HG02798 (cell line): ENCODE measurements at regions not wholly inside any gene's neighbourhood (a gene's known extent, or its start where the extent isn't known, plus 50 kb on each side); places are given as distances from the start of the nearest gene placed in this dataset.
"Not testable (repeated sequence)": the region's sequence is repeated elsewhere in the genome, so short reads cannot be mapped to it uniquely, and the experiment has no call there.

Source experiments
- ATAC-seq: cut with Tn5 transposase; IDR thresholded peaks from one replicate; pipeline ENCODE4 v1.9.1; 2021; ENCODE audit warnings: mild to moderate bottlenecking; ENCODE audit not compliant: unreplicated experiment, poor library complexity

DNA sequence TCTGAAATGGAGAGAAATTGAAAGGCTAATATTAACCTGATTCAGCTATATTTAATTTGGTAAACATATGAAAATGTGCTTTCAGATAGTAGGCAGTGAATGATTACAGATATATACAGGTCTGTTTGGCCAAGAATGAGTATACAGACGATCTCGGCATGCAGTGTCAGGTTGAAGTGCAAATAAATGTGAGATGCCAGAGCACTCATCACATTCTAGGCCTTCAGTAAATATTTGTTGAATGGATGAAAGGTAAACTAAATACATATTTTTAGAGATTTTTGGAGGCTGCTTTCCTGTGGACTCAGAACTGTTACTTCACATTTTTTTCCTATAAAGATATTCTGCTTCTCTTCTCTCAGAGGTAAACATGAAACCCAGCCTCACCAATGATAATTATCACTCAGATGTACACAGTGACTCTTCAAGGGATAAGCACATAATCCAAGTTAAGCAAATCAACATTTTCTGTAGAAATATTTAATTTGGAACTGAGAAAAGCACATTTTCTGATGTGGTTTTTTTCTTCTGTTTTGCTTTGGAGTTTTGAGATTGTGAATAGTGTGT is 702.9 kb downstream of the BRINP3 start:
- no peak for ATAC-seq

DNA sequence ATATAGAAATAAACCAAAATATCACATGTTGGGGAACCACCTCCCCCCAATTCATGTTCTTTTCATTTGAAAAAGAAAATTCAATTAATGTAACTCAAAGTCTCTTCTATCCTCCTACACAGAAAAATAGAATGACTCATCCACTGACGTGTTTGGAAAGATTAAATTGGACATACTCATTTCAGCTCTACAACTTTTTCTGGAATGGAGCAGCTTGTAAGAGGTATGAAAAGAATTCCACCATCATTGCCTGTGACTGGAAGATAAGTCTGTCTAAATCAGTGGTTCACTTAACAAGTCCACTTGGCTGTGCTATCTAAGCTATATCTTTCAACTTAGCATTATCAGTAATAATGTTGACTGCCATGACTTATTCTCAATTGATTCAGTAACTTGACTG is 702.3 kb downstream of the BRINP3 start:
- no peak for ATAC-seq

DNA sequence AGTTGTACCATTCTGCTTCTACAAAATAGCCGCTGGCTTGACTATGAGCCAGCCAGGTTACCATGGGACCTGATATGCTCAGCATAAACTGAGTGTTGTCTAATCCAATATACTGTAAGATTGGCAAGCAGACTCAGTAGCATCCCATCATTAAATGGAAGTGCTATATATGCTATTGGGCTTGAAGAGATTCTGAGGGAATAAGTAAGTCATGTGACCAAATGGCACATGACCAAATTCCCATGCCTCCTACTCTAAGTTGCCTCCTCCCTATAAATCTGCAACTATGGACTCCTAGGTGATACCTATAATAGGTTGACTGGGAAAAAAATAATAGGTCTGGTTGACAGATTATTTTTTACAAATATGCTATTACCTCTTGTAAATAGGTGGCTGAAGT is 698.6 kb downstream of the BRINP3 start:
- no peak for ATAC-seq

DNA sequence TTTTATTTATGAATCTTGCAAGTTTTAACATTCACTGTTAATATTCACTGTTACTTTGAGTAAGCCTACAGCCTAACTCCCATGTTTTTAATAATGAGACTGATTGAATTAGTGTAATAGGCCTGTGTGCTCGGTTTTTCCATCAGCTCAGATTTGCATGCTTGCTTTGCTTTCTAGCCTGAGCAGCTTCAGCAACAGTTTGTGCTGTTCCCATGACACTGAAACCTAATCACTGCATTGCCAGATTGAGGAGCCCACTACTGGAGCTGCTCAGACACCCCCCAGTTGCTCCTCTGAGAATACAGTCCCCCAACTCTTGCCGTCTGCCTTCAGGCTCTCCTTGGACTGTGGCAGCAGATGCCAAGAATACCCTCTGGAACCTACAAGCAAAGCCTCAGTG is 695.4 kb downstream of the BRINP3 start:
- no peak for ATAC-seq

DNA sequence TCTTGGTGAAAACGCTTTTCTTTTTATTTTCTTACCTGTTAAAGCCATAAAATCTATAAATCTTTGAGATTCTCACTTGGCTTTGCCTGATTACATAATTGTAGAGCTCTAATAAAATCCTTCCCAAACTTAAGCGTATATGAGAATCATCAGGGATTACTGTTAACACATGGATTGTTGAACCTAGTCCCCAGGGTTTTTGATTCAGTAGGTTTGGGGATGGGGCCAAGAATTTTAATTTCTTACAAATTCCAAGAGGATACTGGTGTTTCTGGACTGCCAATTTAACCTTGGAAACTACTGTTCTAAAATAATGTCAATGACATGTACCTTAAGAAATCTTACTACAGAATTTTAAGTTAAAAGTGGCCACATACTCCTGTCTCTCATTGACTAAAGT is 694.2 kb downstream of the BRINP3 start:
- no peak for ATAC-seq

DNA sequence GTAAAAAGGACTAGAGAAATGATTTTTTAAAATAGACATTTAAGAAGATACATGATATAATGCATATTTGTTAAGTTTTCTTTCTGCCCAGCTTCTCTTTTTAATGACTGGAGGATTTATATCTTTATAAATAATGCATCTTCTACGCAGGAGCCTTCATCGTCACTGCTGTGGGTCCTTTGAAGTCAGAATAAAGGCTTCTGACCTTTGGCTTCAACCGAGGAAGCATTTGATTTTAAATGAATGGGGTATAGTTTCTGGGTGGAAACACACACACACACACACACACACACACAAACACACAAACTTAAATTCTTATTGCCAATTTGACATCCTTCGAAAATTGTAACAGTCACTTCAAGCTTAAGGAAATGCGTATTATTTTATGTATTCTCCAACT is 690.9 kb downstream of the BRINP3 start:
- no peak for ATAC-seq

DNA sequence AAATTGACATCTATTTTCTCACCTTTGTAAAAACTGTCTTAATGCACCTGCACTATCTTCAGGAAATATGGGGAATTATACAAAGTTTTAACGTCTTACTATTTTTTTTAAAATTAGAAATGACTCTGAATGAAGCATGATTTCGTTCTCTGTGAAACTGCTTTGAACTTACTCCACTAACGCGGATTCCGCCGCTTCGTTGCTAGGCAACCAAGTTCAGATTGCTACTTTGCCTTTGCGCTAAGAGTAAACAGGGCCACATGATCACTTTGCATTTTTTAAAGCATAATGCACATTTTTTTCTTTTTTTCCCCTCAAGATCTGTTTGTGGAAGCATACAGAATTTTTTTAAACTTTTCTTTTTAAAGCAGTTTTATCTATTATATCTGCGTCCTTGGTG is 690.5 kb downstream of the BRINP3 start:
- ATAC-seq: no peak

DNA sequence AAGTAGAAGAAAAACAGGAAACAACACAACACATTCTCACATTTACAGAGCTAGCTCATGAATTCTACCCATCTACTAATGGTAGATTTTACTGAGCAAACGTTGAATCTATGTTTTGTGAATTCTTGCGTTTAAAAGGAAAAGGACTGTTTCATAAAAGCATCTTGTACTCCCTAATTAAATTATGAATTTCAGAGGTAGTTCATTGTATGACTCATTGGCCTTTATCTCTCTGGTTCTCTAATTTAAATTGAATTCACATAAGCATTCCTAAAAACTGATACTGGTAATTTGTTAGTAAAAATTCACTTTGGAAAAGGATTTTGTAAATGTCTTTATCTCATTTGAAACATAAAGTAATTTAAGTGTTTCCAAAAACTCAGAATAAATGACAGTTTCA is 687.3 kb downstream of the BRINP3 start:
- ATAC-seq: no peak

DNA sequence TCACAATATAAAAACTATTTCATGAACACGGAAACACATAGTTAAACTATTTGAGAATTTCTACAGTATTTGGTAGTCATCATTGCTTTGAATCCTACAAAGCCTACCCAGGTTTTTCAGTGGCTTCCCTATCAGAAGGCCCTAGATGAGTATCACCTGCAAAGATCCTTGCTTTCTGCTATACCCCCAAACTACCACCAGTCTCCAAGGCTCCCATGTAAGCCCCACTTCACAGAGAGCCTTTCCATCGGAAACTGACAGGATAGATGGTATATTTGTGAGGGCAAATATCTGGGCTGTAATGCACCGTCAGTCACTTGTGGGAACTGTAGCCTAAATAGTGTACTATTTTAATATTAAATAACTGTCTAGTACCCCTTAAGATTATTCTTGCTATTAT is 674.3 kb downstream of the BRINP3 start:
- ATAC-seq: no peak

DNA sequence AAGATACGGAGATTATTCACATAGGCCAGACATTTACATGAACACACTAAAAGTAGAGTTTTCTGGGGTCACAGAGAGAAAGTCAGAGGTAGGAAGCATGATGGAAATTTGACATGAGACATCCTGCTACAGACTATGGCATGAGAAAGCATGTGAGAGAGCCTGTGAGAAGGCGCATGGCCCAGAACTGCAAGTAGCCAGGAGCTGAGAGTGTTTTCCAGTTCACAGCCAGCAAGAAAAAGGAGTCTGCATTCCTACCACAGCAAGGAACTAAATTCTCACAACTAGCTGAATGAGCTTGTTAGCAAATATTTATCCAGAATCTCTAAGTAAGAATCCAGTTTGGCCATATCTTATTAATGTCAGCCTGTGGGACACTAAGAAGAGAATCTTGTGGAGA is 673.3 kb downstream of the BRINP3 start:
- no peak for ATAC-seq

DNA sequence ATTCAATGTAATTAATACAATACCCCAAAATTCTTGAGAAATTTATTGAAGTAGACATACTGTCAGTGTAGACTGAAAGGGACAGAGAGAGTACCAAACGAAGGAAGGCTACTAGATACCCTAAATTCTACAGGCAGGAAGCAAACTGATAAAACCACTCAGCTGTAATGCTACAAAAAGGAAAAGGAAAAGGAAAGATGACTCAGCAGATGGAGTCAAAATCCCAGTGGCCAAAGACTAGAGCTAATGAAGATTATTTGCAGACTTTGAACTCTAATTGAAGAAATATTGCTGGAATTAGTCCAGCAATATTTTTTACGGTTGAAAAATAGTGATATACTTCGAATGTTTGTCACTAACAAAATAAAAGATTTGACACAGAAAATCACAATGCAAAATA is 671.9 kb downstream of the BRINP3 start:
- no peak for ATAC-seq

DNA sequence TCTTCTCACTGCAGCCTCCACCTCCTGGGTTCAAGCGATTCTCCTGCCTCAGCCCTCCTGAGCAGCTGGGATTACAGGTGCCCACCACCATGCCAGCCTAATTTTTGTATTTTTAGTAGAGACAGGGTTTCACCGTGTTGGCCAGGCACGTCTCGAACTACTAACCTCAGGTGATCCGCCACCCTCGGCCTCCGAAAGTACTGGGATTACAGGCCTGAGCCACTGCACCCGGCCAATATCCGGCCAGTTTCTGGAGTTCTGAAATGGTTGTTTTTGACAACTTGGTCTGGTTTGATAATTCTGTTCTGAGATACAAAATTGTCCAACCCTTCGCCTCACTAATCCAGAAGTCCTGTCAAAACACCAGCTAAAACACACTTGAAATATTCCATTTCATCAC is 667.0 kb downstream of the BRINP3 start:
- ATAC-seq: not testable (repeated sequence)

DNA sequence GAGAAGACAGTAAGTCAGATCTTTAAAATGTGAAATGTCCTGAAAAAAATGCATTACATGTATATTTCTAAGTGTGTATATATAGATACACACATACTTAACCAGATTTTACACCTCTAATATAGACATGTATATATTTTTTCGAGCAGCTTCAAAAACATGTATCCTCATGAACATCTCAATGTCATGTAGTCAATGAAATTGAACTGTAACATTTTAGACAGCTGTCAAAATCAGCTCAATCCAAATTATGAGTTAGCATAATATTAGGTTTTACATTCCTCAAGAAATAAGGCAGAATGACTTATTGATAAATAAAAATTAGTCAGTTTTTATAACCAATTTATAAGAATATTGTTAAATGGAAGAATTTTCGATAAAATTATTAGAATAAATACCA is 665.7 kb downstream of the BRINP3 start:
- no peak for ATAC-seq

DNA sequence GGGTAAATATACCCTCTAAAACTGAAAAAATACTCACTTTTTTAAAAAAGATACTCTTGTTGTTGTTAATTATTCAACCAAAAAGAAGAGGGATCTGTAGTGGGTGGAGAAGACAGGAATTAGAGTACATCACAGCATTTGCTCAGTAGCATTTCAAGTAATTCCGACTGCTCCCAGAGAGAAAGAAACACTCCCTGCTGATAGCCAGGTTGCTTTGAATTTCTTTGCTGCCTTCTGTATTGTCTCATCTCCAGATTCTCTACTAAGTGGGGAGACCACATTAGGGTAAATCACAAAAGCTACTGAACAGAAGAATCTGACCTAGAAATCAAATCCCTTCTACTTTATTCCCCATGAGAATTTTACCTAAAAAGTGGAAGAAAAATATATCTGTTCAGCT is 661.1 kb downstream of the BRINP3 start:
- no peak for ATAC-seq

DNA sequence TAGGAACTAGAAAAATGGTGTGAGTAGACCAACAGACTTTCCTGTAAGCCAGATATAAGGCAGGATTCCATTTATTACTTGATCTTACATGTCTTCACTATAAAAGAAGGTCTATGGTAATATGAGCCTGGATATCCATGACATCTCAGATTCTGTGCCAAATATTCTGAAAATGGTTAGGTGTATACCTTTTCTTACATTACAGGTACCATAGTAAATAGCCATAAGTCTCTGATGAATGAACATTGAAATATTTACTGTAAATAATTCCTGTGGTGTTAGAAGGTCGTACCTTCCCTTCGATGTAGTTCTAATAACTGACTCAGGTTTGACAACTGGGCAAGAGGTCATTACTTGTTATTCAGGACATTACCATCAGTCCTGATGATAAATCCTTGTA is 657.9 kb downstream of the BRINP3 start:
- no peak for ATAC-seq

DNA sequence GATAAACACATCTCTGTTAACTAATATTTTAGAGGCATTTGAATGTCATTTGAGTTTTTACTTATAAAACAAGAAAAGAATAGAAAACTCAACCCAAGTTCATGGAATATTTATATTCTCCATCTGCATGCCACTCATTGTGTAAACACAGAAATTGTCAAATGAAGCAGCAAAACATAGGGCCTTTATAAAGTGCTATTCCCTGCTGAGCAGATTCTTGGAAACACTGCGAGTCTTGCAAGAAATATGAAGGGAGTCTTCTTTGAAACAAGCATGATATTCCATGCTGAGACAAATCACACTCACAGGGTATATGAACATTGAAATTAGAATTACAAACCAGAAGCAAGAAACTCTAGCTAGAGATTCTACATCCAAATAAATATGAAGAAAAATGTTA is 655.8 kb downstream of the BRINP3 start:
- ATAC-seq: no peak

DNA sequence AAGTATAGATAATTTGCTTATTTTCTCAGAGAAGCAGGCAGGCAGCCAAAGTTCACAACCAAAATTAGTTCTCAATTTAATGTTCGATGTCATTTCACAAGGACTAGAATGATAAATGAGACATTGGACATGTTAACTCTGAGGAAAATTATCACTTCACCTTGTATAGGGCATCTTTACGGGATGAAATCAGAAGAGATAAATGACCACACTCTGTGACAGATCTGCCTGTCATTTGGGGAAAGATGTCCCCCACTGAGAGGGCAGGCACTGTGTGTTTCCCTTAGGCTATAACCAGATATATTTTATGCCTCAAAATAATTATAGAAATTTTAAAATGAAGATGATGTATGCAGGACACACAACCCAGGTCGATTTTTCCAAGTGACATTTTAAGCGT is 642.9 kb downstream of the BRINP3 start:
- ATAC-seq: no peak

DNA sequence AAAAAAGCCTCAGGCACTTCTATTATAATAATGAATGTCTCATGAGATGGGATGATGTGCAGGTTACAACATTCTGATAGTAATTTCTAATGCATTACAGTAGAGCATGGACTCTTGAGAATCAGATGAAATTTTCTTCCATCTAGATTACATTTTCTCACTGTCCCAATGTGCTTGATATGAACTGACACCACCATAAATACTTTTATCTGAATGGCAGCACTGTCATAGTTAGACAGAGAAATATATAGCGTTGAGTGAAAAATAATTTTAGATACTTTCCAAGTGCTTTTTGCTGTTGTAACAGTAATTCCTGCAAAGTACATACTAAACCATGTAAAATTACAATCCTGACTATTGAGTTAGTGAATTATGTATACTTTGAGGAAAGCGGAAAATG is 630.1 kb downstream of the BRINP3 start:
- no peak for ATAC-seq

DNA sequence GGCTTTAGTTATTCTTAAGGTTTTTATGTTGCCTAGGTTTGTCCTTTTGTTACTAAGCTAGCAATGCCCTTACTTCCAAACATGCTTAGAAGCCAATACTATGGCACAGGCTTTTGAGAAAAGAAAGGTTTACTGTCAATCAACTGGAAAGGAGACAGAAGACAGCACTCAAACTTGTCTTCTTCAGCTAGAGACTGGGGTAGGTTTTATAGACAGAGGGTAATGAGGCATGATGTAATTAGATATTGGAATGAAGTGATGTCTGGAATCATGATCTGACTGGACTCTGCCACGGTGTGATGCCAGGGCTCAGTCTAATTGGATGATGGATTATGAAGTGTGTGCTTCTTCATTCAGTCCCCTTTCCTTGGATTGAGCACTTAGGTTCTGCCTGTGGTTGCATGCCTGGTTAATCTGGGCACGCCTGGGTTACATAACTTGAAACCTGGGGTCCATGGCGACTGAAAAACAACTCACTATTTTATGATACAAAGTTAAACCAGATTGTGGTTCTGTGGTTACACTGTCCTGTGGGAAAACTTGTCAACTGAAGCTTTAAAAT is 625.8 kb downstream of the BRINP3 start:
- no peak for ATAC-seq

DNA sequence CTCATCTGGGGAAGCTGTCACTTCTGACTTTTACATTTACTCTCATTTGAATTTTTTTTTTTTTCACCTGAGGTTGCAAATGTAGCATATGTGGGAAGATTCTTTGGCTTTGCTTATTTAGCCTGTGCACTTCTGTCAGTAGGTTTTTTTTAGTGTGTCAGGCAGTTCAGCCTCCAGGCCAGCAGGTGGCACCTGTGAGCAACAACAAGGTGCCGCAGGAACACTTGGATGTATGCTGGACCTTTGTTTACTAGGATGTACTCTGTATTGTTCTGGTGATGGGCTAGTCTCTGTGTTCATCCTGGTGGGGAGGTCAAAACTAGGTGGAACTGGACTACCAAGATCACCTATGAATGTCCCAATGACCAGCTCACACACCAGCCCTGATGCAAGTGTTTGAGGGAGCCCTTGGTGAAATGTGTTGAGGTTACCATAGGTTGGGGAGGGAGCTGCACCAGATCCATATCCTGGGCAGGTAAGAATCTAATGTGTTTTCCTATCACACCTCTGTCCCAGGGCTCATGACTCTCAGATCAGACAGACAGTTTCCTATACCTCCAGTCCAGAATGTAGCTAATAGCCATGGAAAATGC is 618.2 kb downstream of the BRINP3 start:
- ATAC-seq: peak; percentile 80

DNA sequence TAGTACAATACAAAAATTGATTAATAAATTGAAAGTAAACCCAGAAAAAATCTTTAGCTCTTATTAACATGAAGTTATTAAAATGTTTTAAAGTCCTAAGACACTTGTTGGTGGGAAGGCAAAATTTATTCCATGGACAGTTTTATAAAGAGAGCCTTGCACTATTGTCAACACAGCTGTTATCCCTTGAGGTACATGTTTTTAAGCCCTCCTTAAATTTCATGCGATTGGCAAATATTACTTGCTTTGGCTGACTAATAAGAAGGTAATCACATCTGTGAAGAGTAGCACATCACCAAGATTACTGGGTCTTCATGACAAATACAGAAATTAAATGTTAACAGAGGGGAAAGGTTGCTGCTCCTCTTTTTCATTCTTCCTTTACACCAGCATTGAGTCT is 611.1 kb downstream of the BRINP3 start:
- ATAC-seq: no peak

DNA sequence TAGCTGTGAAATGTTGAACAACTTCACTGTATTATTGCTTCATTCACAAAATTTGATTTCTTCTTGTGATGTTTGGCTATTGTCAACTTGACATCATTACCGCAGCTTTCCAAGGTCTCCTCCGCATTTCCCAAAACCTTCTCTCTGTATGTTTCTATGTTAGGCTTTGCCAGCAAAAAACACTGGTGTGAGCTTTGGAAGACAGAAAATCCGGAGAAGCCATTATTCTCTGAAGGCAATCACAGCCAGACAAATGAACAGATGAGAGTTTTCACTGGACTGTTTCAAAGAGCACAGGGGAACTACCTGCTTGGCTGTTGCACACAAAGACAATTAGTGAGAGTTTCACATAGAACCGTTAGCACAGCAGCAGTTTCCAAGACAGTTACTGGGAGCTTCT is 609.6 kb downstream of the BRINP3 start:
- ATAC-seq: no peak
